ENCODE measurements at regions not wholly inside any gene's neighbourhood (a gene's known extent, or its start where the extent isn't known, plus 50 kb on each side); places are given as distances from the start of the nearest gene placed in this dataset.

GRCh38 chr7:145151676-145152075 lies 315.8 kb upstream of the TPK1 start:
- no peaks in the 10 kb centered on the region for H3K27me3 ChIP-seq (ENCODE audit: control insufficient read depth in 2 of 2, insufficient read depth in 2 of 2, low read length in 2 of 2)
- H4K20me1 ChIP-seq (replicated peaks; ENCODE audit: control insufficient read depth, extremely low read depth, insufficient read depth, low read length) = no peaks in the 10 kb centered on the region
- intact Hi-C loops (cut with micrococcal nuclease) (no loop called here), dilution Hi-C loops (cut with MboI; ENCODE audit: extremely low pct_ligation_motif_present, low sequenced_read_pairs) (no loop called here)
- H2AFZ ChIP-seq (ENCODE audit: low read depth, low read length) = no peak overlapping the region
- no peak for DNase-seq (ENCODE audit: low read depth, low spot score)
- H3K4me2 ChIP-seq (ENCODE audit: insufficient read depth, low read length) = no peak overlapping the region
- H3K9ac ChIP-seq (replicated peaks; ENCODE audit: extremely low read depth, insufficient read depth, low read length) = no peak overlapping the region
- TF ChIP-seq CTCF (IDR thresholded peaks at IDR 0.05; ENCODE audit: extremely low read depth in 1 of 2, insufficient read depth in 1 of 2, low read depth in 1 of 2, low read length in 2 of 2) = no peak
- no peak for TF ChIP-seq POLR2A (IDR thresholded peaks at IDR 0.05; ENCODE audit: low read depth, low read length)
- TF ChIP-seq POLR2AphosphoS5 (IDR thresholded peaks at IDR 0.05; ENCODE audit: insufficient read depth, low read depth, low read length) = no peak
- TF ChIP-seq MYC (IDR thresholded peaks at IDR 0.05; ENCODE audit: low read depth, low read length) = no peak
- no peak for TF ChIP-seq EZH2 (IDR thresholded peaks at IDR 0.05; ENCODE audit: borderline replicate concordance, low read depth, low read length, severe bottlenecking)
- no peak for TF ChIP-seq JUN (IDR thresholded peaks at IDR 0.05; ENCODE audit: borderline replicate concordance, insufficient read depth, insufficient read length, low read depth)
- TF ChIP-seq MAX (IDR thresholded peaks at IDR 0.05; ENCODE audit: insufficient read depth, insufficient read length) = no peak
- TF ChIP-seq GATA2 (IDR thresholded peaks at IDR 0.05; ENCODE audit: insufficient read depth, insufficient read length, low read depth, low read length) = no peak
- TF ChIP-seq FOS (IDR thresholded peaks at IDR 0.05; ENCODE audit: borderline replicate concordance, insufficient read depth, low read length) = no peak
- ChIA-PET POLR2A (no interaction called here), CTCF (no interaction called here)
- BruUV-seq (replicated peaks) = no TSS peak
- H3K4me1 ChIP-seq (ENCODE audit: control insufficient read depth, extremely low read depth, insufficient read depth, low read length) = no peaks in the 10 kb centered on the region
- no peak overlapping the region for H3K4me3 ChIP-seq (replicated peaks in 1 of 3; ENCODE audit: insufficient read depth in 1 of 3, low read depth in 1 of 3, low read length in 3 of 3)
- H3K79me2 ChIP-seq (ENCODE audit: control insufficient read depth, insufficient read depth, low read length) = no peaks in the 10 kb centered on the region
- H3K36me3 ChIP-seq (ENCODE audit: control insufficient read depth in 2 of 2, extremely low read depth in 1 of 2, insufficient read depth in 2 of 2, low read length in 2 of 2) = no peaks in the 10 kb centered on the region
- no peak overlapping the region for H3K27ac ChIP-seq (ENCODE audit: insufficient read depth, low read depth, low read length)
- peaks cover 3% of the 10 kb centered on the region for H3K9me3 ChIP-seq (replicated peaks; ENCODE audit: control insufficient read depth, insufficient read depth, low read length)
- H3K9me1 ChIP-seq (replicated peaks; ENCODE audit: control insufficient read depth, extremely low read depth, insufficient read depth, low read length) = no peaks in the 10 kb centered on the region
- FAIRE-seq = no peak

Measured in endothelial cell of umbilical vein (primary cell).